ENCODE measurements at regions not wholly inside any gene's neighbourhood (a gene's known extent, or its start where the extent isn't known, plus 50 kb on each side); places are given as distances from the start of the nearest gene placed in this dataset.

DNA sequence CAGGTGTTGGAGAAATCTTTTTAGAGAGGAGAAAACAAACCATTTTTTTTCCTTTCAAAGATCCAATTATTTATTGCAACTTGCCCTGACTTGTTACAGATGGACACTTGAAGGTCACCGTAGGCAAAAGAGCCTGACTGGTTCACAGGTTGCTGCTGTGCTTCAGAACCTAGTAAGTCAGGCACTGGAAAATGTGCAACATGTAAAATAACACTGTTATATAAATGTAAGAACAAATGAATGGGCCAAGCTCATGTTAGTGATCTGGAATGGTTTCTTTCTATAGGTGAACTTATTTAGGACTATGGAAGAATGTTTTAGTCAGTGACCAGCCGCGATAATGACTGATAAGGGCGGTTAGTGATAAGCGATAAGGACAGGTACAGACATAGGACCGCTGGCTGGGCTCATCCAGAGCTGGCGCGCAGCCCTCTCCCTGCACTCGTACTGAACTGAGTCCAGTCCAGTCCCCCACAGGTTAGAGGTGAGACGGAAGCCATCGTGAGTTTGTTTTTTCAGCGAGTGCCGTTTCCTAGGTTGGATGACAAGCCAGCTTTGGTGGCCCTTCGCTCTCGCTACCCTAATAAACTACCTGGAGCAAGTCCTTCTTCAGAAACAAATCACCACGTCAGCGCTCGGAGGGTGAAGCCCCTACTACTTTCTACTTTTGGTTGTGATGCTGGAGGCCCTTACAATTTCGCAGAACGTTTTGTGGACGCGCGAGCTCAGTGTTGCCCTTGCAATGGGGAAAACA is 94.4 kb upstream of the PRDM1 start:
- TF ChIP-seq, protein P1, sequence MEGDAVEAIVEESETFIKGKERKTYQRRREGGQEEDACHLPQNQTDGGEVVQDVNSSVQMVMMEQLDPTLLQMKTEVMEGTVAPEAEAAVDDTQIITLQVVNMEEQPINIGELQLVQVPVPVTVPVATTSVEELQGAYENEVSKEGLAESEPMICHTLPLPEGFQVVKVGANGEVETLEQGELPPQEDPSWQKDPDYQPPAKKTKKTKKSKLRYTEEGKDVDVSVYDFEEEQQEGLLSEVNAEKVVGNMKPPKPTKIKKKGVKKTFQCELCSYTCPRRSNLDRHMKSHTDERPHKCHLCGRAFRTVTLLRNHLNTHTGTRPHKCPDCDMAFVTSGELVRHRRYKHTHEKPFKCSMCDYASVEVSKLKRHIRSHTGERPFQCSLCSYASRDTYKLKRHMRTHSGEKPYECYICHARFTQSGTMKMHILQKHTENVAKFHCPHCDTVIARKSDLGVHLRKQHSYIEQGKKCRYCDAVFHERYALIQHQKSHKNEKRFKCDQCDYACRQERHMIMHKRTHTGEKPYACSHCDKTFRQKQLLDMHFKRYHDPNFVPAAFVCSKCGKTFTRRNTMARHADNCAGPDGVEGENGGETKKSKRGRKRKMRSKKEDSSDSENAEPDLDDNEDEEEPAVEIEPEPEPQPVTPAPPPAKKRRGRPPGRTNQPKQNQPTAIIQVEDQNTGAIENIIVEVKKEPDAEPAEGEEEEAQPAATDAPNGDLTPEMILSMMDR (tag by site-specific recombination; IDR thresholded peaks at IDR 0.05): no peak
- TF ChIP-seq HOXD13 (CRISPR knock-in tag; IDR thresholded peaks at IDR 0.05; ENCODE audit: borderline replicate concordance): no peak
- no peak for TF ChIP-seq ZNF830 (tag by site-specific recombination; IDR thresholded peaks at IDR 0.05; ENCODE audit: low read depth)
- TF ChIP-seq OVOL3 (tag by site-specific recombination; IDR thresholded peaks at IDR 0.05): no peak
- TF ChIP-seq ZNF266 (tag by site-specific recombination; IDR thresholded peaks at IDR 0.05; ENCODE audit: low read depth): no peak
- TF ChIP-seq ZNF335 (tag by site-specific recombination; conservative IDR thresholded peaks at IDR 0.05): no peak
- TF ChIP-seq YY1 (tag by site-specific recombination; IDR thresholded peaks at IDR 0.05): no peak
- TF ChIP-seq RBAK (tag by site-specific recombination; IDR thresholded peaks at IDR 0.05): no peak
- TF ChIP-seq, protein P2, sequence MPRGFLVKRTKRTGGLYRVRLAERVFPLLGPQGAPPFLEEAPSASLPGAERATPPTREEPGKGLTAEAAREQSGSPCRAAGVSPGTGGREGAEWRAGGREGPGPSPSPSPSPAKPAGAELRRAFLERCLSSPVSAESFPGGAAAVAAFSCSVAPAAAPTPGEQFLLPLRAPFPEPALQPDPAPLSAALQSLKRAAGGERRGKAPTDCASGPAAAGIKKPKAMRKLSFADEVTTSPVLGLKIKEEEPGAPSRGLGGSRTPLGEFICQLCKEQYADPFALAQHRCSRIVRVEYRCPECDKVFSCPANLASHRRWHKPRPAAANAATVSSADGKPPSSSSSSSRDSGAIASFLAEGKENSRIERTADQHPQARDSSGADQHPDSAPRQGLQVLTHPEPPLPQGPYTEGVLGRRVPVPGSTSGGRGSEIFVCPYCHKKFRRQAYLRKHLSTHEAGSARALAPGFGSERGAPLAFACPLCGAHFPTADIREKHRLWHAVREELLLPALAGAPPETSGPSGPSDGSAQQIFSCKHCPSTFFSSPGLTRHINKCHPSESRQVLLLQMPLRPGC (tag by site-specific recombination; IDR thresholded peaks at IDR 0.05): no peak
- no peak for TF ChIP-seq ZNF391 (tag by site-specific recombination; IDR thresholded peaks at IDR 0.05; ENCODE audit: borderline replicate concordance, low read depth)
